GF-D8 (cell line): ENCODE measurements at regions not wholly inside any gene's neighbourhood (a gene's known extent, or its start where the extent isn't known, plus 50 kb on each side); places are given as distances from the start of the nearest gene placed in this dataset.

Source experiments
- DNase-seq: peaks from one replicate; lab custom pipeline; 2025; lab: John Stamatoyannopoulos, UW

- no peak for DNase-seq
Measured at GRCh38 chr12:24759155-24759554, 189.7 kb downstream of the BCAT1 start.

DNA sequence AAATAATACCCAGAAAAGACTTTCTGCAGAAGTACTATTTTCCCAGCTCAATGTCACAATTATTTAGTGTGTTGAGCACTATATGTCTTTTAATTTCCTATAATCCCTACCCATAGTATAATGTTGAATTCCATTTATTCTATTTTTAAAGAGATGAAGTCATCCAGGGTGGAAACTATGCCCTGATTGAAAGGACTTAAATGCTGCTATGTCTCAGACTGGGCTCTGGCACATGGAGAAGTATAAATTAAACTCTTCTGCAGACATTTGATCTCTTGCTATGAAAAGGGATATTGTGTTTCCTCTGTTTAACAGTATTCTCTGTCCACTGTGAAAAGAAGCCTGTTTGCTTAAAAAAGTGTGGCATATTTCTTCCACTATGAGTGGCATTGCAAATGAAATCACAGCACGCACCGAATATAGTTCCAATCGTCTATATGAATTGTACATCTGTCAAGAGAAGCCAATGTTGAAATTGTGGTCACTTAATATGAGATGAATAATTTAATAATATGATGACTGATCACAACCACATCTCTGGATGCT is 192.3 kb downstream of the BCAT1 start:
- no peak for DNase-seq

GRCh38 chr12:24754690-24755638 is 193.9 kb downstream of the BCAT1 start:
- DNase-seq, result no peak

GRCh38 chr12:24752763-24753462 is 196.0 kb downstream of the BCAT1 start:
- DNase-seq, result no peak

GRCh38 chr12:24751181-24751580 is 197.7 kb downstream of the BCAT1 start:
- no peak for DNase-seq

GRCh38 chr12:24750263-24750662 is 198.6 kb downstream of the BCAT1 start:
- DNase-seq, result no peak

- no peak for DNase-seq
Measured at GRCh38 chr12:24749171-24749570, 199.7 kb downstream of the BCAT1 start.

DNA sequence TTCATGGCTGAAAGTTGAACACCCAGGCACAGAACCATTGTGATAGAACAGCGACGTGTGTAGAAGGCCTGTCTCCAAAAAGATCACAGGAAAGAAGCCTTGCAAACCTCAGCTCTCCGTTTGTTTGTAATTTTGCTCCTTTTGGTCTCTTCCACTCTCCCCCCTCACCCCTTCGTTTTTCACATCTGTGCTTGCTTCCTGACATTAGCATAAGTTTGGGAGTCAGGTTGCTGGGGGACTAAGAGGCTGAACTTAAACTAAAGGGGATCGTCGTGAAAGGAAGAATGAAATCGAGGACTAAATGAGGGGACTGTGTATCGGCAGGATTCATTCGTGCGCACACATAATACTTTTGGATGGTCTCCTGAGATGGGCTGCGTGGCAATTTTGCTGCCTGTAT is 200.6 kb downstream of the BCAT1 start:
- DNase-seq, result no peak

DNA sequence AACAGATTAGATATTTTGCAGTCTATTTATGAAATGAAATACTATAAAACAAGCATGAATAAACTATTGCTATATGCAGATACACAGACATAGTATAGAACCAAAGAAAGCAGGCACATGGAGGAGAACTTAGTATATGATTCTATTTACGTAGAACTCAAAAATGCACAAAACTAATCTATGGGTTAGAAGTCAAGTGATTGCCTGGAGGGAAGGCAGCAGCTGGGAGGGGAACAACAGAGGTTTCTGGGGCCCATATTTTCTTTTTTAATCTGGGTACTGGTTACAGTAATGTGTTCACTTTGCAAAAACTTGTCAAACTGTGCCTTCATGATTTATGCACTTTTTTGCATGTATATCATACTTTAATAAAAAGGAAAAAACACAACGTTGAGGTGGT is 202.0 kb downstream of the BCAT1 start:
- no peak for DNase-seq

GRCh38 chr12:24746006-24746671 is 202.8 kb downstream of the BCAT1 start:
- DNase-seq, result no peak

DNA sequence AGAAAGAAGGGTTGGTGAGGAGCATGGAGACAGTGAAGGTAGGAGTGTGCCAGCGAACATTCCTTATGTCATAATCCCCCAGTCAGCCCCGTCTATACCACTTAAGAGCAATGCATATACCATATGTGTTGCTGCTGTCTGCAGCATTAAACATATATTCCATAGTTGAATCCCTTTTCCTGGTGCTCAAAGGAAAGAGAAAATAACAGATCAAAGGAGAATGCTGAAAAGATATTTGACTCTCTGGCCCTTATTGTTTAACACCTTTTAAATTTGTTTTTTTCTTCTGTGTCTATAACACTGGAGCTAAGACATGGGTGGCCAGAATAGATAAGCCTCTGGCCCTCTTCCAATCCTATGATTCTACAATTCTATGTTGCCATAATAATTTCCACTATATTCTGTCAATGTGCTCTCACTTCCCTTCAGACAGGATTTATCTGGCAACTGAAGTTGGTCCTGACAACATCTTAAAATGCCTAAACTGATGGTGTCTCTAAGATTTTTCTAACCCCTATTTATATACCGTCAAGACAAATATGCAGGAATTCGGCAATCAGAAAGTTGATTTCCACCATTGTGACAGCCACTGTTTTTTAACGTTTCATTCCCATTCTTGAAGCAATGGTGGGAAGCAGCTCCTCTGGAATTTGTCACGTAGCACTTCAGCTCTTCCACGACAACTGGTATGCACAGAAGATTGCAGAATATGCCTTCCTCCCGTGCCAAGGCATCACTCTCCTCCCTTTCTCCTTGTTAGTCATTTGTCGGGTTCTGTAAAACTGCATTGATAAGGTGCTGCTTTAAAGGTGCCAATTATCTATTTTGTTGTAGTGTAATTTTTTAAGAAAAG is 204.7 kb downstream of the BCAT1 start:
- no peak for DNase-seq

GRCh38 chr12:24742378-24742777 is 206.5 kb downstream of the BCAT1 start:
- no peak for DNase-seq

GRCh38 chr12:24741216-24741615 is 207.7 kb downstream of the BCAT1 start:
- no peak for DNase-seq

DNA sequence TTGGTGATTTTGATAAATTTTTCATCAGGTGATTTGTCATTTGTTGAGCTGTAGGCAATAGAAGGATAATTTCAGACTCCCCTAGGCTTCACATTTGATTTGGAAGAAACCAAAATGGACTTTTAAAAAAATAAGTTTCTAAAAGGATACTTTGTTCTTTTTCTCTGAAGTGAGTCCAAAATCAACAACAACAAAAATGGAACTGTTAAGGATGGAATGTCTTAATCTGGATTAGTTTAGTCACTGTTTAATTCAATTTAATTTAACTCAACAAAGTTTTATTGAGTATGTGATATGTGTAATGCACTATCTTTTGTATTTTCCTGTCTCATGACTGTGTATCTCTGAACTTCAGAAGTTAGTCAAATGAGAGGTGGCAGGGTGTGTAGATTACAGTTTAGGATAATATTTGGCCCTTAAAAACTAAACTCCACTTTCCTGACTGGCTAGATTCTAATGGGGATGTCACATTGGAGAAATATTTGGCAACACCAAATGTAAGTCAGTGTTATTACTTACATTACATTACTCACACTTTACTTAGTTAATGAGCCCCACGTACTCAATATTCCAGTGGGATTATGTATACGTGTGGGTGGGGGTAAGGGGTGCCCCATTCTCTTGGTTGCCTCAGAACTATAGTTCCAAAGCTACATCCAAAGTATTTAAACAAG is 209.7 kb downstream of the BCAT1 start:
- no peak for DNase-seq

DNA sequence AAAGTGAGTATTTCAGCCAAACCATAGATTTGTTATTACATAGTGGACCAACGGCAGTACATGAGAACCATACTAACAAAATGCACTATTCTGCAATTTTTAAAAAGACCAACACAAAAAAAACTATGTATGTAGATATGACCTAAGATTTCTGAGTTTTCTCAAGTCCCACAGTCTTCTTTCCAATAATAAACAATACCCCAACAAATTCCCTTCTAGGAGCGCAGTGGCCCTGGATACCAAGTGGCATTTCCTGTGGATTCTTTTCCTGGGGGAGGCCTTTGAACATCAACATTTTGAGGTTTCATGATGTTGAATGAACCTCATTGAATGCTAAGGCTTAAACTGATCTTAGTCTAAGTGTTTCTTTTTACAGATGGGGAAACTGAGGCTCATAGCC is 210.5 kb downstream of the BCAT1 start:
- no peak for DNase-seq

- DNase-seq, result no peak
Measured at GRCh38 chr12:24731596-24731995, 217.3 kb downstream of the BCAT1 start.

- DNase-seq, result no peak
Measured at GRCh38 chr12:24730489-24730896, 218.4 kb downstream of the BCAT1 start.

GRCh38 chr12:24728826-24729225 is 220.1 kb downstream of the BCAT1 start:
- DNase-seq, result no peak

DNA sequence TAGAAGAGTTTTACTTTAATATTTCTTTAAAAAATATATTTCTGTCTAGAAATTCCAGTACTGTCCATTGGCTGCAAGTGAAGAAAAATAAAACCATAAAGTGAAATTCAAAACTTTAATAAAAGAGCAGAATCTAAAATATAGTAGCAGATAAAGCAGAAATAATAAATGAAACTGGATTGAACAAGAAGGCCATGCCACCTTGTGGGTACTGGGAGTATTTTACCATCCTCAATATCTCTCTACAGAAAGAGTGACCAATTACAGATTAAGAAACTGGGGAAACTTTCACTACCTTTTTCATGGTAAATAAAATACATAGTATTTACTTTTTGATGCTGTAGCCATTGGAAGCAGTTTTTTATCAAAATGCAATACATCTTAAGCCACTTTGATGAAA is 220.5 kb downstream of the BCAT1 start:
- DNase-seq, result no peak

- no peak for DNase-seq
Measured at GRCh38 chr12:24725616-24726015, 223.3 kb downstream of the BCAT1 start.

GRCh38 chr12:24724814-24725213 is 224.1 kb downstream of the BCAT1 start:
- DNase-seq, result no peak
